Activated CD8-positive, alpha-beta memory T cell treated with anti-CD3 and anti-CD28 coated beads, Interleukin-2, amount 50 U/mL, for 48 hours (primary cell): ENCODE measurements at regions not wholly inside any gene's neighbourhood (a gene's known extent, or its start where the extent isn't known, plus 50 kb on each side); places are given as distances from the start of the nearest gene placed in this dataset.

Experiments
- DNase-seq: peaks from one replicate; pipeline ENCODE4 v3.0.0-alpha.2; 2020

DNA sequence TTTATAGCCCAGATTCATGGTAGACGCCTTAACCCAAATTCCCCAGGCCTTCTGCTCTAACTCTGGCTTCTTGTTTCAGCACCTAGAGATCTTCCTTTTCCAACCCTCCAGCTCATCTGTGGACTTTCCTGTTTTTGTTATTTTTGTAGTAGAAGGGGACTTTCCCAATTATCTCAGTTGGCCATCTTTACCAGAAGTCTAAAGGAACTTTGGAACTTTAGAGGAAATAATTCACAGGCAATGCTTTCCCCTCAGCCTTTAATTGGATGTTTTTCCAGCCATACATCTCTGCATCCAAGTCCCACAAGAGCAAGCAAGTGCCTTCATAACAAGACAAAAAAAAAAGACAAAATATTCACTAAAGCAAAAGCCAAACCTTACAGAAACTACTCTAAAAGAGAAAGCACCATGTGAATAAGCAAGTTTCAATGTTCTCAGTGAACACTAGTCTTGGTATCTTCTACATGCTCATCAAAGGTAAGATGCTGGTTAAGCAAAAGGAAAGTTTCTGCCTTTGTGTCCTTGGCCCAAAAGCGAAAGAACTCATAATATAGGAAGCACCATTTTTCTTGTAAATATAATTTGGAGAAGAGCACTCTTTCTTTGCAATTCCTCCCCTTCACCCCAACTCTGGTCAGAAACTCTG, 377.3 kb downstream of the SETD4 start:
- no peak for DNase-seq

DNA sequence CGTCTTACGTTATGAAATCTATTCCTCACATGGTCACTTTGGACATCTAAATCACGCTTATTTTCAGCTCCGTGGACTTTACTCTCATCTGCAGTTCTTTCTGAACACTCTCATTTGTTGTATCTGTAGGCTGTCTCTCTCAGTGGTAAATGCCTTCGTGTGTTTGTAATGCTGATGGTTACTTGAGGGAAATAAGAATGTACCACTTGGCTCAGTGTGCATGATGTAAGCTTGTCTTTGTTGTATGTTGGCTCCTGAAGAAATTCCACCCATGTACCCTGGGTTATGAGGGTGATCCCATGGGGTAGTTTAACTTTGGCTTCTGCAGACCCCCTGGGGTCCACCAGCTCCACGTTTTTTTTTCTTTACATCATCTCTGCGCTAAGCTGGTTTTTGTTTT, 378.4 kb downstream of the SETD4 start:
- no peak for DNase-seq

DNA sequence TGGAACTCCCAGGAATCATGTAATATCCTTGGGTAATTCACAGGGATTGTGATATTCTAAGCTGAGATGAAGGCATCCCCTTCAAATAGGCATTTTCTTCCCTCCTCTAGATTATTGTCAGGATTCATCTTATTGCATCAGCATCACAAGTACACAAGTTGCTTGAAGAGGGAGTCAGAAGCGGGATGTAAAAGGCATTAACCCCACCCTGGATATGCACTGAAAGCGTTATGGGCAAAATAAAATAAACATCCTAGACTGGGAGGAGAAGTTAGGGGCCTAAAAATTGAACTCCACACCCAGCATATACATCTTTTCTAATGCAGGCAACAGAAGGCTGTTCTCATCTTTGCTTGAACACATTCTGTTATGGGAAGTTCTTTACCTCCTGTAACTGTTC, 381.2 kb downstream of the SETD4 start:
- DNase-seq, result no peak

DNA sequence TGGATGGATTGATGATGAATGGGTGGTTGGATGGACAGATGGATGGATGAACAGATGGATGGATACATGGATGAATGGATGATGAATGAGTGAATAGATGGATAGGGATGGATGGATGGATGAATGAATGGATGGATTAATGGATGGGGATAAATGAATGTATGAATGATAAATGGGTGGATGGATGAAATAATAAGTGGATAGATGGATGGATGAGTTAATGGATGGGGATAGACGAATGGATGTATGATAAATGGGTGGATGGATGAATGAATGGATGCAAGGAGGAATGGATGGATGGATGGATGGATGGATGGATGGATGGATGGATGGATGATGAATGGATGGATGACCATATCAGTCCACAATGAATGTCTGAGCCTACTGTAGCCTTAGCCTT, 381.9 kb downstream of the SETD4 start:
- DNase-seq, result no peak

DNA sequence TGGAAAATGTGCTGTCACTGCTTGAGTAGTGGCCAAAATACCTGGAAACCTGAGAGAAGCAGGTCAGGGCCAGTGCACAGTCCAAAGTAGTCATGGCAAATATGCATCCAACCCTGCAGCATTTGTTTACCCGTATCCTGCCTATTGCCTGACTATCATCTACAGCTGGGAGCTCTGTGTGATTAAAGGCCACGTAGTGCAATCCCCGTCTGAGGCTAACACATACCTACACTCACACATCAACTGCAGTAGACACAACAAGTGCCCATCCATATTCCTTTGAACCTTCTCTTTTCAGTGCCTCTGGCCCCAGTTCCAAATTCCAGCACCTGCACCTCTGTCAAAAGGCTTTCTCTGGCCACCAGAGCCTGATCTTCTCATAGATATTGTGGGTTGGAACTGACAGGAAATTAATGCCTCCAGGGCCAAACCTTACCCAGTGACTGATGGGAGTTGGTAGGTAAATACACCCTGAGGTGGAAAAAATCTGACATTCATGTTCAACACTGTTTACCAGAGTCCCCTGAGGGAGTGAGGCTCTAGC, 383.0 kb downstream of the SETD4 start:
- DNase-seq, result no peak

DNA sequence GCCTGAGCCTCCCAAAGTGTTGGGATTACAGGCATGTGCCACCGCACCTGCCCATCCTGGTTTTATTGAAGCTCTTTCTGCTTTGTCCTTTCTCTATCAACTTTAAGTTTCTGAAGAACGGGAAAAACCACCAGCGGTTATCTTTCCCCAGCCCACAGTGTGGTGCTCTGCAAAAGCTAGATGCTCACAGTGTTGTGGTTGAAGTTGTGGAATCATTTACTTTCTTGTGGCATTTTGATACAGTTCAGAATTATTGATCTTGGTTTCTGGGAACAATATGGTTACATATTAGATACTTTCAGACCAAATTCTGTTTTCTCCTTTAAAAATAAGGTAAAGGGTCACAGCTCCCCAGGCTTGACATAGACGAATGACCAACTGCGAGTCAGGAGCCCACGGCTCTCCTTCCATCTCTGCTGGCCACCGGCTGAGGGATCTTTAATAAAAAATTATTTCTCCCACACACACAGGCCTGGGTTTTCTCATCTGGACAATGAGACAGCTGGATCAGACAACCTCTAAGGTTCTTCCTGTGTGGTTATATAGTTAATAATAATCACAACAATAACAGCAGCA, 385.3 kb downstream of the SETD4 start:
- DNase-seq, result no peak

DNA sequence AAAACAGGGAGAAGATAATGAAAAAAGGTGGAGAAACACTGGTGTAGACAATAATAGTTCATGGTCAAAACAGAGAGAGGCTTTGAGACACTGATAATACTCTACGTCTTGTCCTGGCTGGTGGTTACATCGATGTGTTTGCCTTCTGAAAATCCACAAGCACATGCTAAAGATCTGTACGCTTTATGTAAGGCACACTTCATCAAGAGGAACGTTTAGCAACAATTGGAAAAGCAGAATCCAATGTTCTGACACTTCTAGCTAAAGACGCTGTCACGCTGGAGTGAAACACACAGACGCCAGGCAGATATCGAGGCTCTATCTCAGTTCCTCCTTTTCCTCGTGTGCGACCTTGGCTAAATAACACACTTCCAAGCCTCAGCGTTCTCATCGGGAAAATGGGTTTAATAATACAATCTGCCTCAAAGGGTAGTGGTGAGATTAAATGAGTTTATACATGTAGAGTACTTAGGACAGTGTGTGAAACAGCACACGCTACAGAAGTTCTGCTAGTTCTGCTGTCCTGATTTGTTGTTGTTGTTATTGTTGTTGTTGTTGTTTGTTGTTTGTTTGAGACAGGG, 386.1 kb downstream of the SETD4 start:
- no peak for DNase-seq

DNA sequence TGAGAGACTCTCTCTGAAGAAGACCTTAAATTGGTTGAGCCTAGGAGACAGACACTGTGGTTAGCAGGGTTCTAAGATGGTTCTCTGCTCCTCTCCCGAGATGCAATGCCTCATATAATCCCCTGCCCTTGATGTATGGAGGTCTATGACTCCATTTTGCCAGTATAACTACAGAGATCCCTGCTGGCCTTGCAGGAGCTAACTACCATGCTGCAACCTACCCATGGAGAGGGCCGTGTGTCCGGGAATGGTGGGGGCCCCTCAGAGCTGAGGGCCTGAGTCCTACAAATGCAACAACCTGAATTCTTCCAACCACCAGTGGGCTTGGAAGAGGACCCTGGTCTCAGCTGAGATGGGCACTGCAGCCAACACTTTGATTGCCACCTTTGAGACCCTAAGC, 388.0 kb downstream of the SETD4 start:
- DNase-seq, result no peak

DNA sequence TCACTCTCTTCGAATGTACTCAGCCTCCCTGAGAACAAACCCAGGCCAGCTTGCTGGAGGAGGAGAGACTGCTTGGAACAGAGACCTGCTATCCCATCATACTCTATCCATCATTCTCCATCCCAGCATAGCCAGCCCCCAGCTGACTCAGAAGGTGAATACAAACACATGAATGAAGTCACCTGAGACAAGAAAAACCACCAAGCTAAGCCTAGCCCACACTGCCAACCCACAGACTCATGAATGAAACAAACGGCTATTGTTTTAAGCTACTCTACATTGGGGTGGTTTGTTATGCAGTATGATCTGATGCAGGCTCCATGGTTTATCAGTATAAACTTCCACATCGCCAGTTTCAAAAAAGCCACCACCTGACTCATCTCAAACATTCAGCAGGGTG, 395.6 kb downstream of the SETD4 start:
- DNase-seq, result no peak

DNA sequence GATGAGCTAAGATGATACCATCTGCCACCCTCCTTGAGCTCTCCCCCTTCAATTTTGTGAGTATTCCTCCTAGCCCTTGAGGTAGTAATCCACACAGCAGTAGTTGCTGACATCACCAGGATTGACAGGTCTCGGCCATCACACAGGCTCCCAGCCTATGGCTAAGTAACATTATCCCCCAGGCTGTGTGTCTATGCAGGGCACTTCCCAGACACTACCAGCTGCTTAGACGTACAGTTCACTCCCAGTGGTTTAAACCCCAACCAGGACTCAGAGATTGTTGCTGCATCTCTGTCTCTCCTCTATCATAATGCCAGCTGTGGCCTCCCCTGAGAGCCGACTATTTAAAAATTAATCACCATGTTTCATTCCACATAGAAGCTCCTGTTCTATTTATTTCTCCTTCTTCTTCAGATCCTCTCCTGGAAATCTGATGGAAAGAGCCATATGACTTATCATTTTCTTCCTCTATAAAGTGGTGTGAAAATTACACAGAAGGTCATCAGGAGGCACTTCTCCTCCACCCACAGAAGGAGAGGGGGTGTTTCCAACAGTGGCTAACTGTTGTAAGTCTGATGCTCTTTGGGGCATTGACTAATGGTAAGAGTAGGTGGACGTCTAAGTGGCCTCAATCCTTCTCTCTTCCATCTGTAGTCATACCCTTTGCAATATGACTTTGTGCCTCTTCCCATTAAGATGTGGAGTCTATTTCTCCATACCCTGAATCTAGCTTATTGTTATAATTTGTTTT, 396.3 kb downstream of the SETD4 start:
- no peak for DNase-seq

DNA sequence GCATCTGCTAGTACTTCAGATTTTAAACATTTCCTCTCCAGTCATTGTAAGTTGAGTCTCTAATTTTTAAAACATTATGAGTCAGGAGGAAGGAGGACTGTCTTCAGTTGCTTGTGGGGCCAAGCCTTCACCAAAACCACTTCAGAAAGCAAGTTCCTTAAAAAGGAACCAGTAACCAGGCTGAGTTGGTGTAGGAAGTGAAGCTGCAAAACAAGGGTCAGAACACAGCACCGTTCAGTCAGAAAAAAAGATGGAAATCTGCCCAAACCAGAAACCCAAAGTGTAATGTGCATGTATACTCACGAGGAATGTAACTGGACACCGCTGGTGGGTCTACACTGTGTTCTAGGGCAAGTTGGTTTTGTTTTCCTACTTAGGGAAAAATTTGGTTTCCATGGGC, 402.1 kb downstream of the SETD4 start:
- no peak for DNase-seq

DNA sequence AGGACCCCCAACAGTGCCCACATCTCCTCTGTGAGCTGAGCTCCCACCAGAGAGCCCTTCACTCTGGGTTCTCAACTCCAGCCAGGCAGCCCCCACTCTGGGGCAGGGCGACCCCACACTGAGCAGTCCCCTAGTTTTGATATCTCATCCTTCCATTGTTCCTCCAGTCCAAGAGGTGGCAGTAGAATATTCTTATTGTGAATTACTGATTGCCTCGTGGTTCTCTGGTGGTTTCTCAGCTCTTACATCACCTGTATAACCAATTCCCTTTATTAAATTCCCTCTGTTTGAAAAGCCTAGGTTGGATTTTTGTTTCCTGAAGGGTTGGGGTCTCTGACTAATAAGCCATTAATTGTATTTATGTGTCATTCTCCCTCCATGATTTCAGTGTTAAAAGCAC, 407.5 kb downstream of the SETD4 start:
- DNase-seq, result no peak

DNA sequence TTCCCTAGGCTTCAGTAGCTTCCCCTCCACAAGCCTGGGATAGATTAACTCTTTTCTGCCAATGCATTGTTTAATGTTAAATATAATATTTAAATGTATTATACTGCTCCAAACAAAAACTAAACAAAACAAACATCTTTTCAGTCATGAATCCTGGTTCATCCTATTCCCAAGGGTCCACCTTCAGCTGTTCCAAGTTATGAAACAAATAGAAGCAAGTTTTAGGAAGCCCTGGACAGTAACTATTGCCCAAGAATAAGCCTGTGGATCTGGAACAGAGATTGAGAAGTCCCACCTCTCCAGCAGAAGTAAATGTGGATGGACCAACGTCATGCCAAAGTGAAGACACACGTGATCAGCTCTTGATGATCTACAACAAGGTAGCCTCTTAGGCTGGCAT, 408.1 kb downstream of the SETD4 start:
- no peak for DNase-seq

DNA sequence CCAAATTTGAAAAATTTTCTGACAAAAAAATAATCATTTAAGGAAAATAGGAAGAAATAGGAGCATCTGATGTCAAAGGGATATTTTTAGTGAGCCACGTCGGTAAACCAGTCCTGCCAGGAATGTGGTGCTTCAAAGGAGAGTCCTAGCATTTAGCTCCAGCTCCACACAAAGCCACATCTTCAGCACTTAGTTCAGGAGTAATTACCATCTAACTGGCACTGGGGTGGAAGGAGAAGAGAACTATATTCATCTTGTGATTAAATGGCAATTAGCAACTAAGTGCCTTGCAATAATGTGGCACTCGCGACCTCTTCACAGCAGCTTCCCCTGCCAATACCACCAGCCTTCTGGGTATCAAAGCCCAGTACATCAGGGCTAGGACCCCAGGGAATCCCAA, 409.1 kb downstream of the SETD4 start:
- no peak for DNase-seq

DNA sequence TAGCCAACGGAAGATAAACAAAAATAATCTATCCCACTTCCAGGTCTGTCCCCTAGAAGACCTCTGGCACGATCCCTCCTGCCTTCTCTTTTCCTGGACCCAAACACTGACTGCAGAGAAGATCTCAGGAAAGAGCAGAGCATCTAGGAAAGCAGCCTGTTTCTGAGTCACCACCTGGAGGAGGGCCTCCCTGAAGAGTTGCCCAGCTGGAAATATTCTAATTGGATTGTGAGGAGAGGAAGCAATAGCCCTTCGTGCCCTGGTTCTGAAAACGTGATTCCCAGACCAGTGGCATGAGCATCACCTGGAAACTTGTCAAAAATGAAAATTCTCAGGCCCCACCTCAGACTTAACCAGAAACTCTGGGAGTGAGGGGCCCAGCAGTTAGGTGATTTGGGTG, 411.1 kb downstream of the SETD4 start:
- no peak for DNase-seq

DNA sequence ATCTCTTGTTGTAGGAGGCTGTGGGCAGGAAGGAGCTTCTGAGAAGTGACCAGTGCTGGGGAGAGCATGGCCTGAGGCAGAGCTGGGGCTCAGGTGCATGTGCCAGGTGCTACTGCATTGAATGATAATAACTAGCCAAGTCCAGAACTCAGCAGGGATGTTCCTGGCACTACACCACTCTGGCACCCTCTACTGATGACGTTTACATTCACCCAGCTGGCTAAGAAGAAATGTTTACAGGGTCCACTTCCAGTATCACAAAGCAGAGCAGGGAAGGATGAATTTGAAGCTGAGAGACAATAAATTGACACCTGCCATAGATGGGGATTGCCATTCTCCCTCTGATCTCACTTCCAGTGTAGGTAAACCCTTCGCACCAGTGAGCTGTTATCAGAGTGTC, 411.8 kb downstream of the SETD4 start:
- no peak for DNase-seq

DNA sequence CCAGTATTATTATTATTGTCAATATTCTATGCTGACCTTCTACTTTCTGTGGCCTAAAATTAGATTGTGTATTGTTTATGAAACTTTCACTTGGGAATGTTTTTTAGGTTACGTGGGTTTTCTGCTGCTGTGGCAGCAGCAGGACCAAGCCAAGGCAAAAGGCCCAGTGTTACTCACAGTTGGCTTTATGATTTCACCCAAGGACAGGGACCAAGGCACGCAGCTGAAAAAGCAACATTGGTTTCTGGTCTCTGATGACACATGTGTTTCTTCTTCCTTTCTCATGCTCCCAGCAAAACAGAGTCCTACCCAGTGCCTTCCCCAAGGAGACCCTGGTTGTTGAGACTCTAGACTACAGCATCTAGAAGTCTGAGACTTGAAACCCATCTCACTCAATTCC, 413.7 kb downstream of the SETD4 start:
- no peak for DNase-seq

DNA sequence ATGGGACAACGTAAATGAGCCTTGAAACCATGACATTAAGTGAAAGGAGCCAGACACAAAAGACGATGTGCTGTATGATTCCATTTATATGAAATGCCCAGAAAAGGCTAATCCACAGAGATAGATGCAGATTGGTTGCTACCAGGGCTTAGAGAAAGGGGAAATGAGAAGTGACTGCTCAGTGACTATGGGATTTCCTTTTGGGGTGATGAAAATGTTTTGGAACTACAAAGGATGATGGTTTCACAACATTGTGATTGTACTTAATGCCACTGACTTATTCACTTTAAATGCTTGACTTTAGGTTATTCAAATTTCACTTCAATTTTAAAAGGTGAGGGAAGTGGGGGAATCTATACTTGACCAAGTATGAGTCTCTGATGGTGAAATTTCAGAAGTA, 414.3 kb downstream of the SETD4 start:
- no peak for DNase-seq

DNA sequence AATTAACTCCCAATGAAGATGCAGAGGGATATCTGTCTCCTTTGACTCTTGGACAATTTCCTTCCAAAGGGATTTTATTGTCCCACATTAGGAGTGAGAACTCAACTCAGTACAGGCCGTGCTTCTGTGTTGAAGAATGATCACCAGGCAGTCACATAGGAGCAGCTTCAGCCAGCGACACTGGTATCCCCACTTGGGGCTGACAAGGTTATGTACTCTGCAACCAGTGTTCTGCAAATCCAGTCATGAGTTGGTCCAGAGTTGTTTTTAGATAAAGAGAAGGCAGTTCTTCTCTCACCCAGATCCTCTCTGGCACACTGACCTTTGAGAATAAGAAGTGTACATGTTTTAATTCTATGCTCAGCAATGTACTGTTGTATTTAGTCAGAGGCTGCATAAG, 415.8 kb downstream of the SETD4 start:
- DNase-seq, result no peak

DNA sequence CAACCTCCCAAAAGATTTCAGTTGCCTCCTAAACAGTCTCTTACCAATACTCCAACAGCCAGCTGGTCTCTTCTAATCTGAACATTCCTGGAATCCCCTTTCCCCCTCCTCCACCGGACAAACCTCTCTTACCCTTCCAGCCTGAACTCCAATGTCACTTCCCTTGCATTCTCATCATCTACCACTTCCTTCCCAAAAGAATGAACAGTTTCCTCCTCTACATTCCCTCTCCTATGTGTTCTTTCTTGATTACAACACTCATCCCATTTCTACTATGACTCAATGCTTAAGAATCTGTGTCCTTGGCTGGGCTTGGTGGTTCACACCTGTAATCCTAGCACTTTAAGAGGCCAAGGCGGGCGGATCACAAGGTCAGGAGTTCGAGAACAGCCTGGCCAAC, 417.1 kb downstream of the SETD4 start:
- DNase-seq, result no peak

DNA sequence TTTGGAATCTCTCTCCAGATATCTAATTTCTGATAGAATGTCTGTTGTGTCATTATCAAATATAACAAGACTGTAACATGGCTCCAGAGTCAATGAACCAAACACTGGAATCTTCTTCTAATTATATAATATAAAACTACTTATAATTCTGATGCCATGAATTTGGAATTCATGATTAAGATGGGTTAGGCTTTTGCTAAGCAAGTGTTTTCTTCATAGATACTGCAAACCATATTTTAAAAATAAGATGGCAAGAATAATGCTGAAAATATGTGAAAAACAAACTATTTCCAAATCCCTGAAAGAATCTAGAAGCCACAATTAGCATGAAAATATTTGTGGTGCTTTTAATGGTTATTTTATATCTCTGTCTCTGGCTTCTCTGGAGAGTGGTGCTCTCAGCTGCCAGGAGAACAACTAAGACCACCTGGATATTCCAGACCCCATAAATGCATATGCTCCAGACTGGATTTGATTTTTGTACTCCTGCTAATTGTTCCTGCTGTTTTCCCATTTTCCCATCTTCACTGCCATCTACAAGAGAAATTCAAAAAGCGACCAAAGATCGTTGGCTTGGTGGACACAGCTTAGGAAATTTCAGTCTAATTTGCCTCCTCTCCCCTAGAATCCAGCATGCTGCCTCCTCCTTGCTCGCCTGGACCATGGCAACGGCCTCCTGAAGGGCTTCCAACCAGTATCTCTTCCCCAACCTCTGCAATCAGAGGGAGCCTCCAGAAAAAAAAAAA, 418.9 kb downstream of the SETD4 start:
- no peak for DNase-seq

DNA sequence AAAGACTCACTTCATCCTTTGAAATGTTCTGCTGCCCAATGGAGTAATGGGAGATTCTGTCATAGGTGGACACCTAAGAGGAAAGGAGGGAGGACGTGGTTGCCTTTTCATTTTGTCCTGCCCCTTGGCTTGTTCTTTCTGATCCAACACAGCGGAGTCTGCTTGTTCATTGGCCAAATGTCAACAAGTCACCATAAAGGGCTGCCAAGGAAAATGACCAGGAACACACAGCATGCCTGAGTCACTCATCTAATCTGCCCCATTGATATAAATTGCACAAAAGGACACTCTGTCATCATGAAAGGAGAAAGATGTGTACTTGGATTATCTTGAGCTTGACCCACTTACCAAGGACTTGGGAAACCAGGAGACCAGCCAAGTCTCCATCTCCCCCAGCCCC, 422.9 kb downstream of the SETD4 start:
- no peak for DNase-seq

DNA sequence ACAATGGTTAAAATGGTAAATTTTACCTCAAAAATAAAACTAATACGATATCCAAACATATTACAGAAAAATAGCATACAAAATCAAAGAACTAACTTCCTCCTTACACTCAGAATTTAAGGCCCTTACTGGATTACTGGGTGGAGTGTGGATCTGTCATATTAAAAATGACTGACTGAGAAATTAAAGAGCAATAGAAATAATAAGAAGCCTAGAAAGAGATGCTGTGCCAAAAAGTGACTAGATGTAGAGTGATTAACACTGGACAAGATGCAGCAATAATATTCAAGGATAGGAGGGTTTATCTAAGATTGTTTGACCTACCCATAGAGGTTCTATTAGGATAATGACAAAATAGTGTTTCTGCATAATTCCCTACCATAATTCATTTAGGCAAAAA, 424.3 kb downstream of the SETD4 start:
- DNase-seq, result no peak
